Amniotic epithelial cell (primary cell): ENCODE measurements at regions not wholly inside any gene's neighbourhood (a gene's known extent, or its start where the extent isn't known, plus 50 kb on each side); places are given as distances from the start of the nearest gene placed in this dataset.
"Not testable (repeated sequence)": the region's sequence is repeated elsewhere in the genome, so short reads cannot be mapped to it uniquely, and the experiment has no call there.

ENCODE experiments used
- DNase-seq: peaks from one replicate; pipeline ENCODE4 v3.0.0-alpha.2; 2010; ENCODE audit warnings: low read depth

GRCh38 chr3:176190755-176191154, 1006.5 kb downstream of the TBL1XR1 start:
- DNase-seq, result no peak

DNA sequence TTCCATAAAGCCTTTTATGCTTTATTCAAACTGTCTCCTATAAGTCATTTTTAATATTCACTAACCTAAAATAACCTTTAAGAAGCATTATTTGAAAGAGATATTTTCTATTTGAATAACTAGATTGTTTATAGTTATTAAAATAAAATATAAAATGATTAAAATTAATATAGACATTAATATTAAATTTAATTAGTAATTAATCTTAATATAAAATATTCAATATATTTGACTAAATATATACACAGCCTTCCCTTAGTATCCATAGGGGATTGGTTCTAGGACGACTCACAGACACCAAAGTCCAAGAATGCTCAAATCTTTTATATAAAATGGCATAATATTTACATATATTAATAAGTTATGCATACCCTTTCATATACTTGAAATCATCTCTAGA, 1014.1 kb downstream of the TBL1XR1 start:
- no peak for DNase-seq

- no peak for DNase-seq
Measured at GRCh38 chr3:176174060-176174459, 1023.2 kb downstream of the TBL1XR1 start.

DNA sequence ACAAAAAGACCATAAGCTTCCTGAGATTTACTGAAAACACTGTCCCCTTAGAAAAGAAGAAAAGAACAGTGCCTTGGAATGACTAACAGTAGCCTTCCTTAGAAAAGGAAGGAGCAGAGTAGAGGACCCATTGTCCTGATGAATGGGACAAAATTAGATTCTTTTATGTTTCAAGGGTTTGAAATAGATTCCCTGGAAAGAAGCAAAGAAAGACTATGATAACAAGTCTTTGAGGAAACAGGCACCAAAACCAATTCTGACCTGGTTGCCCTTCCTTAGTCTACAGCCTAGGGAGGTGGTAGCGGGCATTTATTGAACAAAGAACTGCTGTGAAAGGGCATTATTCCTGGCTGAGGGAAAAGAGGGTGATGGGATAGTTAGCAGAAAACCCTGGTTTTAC, 1024.8 kb downstream of the TBL1XR1 start:
- no peak for DNase-seq

DNA sequence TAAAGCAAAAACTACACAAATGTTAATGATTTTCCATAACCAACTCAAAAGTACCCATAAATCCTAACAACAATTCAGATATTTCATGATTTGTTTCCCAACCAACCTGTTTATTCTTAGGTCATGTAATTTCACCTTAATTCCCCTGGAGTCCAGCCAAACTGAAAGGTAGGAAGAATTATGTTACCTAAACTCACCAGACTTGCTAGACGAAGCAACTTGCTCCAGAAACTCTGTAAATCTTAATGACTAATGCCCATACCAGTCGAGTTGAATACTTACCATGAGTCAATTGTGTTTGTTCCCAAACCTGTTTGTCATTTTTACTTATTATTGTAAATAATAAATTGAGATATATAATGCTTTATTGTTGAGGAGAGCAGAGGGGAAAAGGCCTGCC, 1030.0 kb downstream of the TBL1XR1 start:
- no peak for DNase-seq

DNA sequence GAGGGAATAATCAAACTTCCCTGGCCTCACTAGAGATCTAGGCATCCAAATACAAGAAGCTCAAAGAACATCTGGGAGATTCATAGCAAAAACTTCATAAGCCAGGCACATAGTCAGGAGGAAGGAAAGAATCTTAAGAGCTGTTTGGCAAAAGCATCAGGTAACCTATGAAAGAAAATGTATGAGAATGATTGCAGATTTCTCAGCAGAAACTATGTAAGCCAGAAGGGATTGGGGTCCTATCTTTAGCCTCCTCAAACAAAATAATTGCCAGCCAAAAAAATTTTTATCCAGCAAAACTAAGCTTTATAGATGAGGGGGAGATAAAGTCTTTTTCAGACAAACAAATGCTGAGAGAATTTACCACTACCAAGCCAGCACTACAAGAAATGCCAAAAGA, 1036.3 kb downstream of the TBL1XR1 start:
- no peak for DNase-seq

GRCh38 chr3:176159796-176160195, 1037.5 kb downstream of the TBL1XR1 start:
- no peak for DNase-seq

DNA sequence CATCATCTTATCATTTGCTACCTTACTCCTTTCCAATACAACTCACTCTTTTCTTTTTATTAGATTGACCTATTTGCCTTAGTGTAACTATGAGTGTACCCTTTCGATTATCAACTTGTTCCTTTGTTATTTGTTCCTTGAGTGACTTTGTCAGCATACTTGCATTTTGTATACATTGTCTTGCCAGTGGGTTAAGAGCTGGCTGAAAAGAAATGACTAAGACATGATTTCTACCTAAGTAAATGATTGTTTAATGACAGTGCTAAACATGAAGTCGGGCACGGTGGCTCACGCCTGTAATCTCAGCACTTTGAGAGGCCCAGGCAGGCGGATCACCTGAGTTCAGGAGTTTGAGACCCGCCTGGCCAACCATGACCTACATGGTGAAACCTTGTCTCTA, 1042.3 kb downstream of the TBL1XR1 start:
- no peak for DNase-seq

DNA sequence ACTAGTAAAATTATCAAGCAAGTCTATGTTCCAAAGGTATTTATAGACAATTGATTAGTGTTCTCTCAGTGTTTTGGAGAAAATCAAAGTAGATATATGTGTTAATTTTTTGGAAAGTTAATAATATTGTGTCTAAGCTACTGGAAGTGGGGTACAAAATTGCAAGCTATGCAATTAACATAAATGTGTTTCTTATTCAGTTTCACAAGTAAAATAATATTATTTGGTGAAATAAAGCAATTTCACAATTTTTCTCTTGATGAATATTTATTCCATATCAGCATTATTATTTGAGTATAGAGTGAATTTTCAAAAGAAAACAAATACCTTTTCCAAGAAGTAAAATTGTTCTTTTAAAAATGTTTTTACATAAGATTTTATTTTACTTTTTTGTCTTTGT, 1047.7 kb downstream of the TBL1XR1 start:
- no peak for DNase-seq

- no peak for DNase-seq
Measured at GRCh38 chr3:176147251-176147650, 1050.0 kb downstream of the TBL1XR1 start.

GRCh38 chr3:176141837-176142236, 1055.4 kb downstream of the TBL1XR1 start:
- DNase-seq, result no peak

GRCh38 chr3:176120507-176120906, 1076.8 kb downstream of the TBL1XR1 start:
- DNase-seq, result no peak

DNA sequence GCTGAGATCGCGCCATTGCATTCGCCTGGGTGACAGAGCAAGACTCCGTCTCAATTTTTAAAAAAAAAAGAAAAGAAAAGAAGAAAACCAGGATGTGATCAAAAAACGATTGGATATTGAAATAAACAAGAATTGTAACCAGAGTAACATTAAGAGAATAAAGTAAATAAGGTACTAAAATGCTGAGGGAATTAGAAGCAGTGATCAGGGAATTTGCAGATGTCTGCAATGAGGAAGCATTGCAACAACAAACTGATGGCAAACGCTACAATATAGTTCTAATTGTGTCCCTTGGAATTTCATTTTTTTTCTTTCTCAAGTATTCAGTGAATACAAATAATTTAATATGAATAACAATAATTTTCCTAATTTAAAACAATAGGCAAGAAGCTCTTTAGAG, 1077.5 kb downstream of the TBL1XR1 start:
- DNase-seq, result no peak

DNA sequence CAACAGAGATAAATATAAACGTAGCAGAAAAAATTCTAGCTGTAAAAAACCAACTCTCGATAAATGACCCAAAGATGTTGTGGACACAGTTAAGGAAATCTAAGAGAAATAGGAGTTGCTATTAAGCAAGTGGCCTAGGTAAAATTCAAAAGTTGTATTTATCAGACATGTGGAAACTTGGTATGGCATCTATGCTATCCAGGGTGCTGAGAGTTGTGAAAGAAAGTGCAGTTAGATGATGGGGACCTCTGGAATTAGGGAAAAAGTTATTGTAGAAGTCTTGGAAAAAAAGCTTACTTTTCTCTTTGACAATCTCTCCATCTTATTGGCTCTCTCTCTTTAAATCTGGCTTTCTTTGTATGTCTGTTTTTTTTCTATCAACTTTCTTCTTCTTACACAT, 1090.9 kb downstream of the TBL1XR1 start:
- peak; percentile 7 for DNase-seq

GRCh38 chr3:176097027-176097426, 1100.3 kb downstream of the TBL1XR1 start:
- DNase-seq, result no peak

DNA sequence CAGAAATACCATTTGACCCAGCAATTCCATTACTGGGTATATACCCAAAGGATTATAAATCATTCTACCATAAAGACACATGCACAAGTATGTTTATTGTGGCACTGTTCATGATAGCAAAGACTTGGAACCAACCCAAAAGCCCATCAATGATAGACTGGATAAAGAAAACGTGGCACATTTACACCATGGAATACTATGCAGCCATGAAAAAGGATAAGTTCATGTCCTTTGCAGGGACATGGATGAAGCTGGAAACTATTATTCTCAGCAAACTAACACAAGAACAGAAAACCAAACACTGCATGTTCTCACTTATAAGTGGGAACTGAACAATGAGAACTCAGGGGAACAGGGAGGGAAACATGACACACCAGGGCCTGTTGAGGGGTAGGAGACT, 1103.4 kb downstream of the TBL1XR1 start:
- DNase-seq, result not testable (repeated sequence)

GRCh38 chr3:176090727-176091126, 1106.6 kb downstream of the TBL1XR1 start:
- no peak for DNase-seq

GRCh38 chr3:176088962-176089383, 1108.3 kb downstream of the TBL1XR1 start:
- DNase-seq, result no peak

GRCh38 chr3:176087066-176087697, 1110.1 kb downstream of the TBL1XR1 start:
- no peak for DNase-seq

- DNase-seq, result no peak
Measured at GRCh38 chr3:176079785-176080184, 1117.5 kb downstream of the TBL1XR1 start.

DNA sequence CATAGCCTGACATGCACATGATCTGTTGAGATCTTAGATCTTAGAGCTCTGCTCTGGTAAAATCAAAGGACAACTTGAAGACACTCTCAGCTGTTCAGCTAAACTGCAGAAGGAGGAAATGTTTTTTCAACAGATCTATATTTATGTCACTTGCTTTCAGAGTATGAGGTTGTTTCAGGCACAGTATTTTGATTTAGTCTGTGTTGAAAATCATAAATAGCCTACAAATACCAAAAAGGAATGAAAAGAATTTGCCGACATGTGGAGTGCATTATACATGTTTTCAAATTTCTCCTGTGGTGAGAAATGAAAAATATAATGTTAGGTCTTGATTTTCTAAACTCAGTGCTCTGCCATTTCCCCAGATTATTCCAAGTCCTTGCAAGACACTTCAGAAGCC, 1118.4 kb downstream of the TBL1XR1 start:
- DNase-seq, result no peak

DNA sequence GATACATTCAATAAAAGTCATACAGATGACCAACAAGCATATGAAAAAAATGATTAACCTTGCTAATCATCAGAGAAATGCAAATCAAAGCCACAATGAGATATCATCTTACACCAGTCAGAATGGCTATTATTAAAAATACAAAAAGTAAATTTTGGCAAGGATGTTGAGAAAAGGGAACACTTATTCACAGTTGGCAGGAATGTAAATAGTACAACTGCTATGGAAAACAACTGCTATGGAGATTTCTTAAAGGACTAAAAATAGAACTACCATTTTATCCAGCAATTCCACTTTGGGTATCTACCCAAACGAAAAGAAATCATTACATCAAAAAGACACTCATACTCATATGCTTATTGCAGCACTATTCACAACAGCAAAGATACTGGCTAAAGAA, 1121.8 kb downstream of the TBL1XR1 start:
- no peak for DNase-seq

GRCh38 chr3:176075046-176075445, 1122.2 kb downstream of the TBL1XR1 start:
- DNase-seq, result no peak

DNA sequence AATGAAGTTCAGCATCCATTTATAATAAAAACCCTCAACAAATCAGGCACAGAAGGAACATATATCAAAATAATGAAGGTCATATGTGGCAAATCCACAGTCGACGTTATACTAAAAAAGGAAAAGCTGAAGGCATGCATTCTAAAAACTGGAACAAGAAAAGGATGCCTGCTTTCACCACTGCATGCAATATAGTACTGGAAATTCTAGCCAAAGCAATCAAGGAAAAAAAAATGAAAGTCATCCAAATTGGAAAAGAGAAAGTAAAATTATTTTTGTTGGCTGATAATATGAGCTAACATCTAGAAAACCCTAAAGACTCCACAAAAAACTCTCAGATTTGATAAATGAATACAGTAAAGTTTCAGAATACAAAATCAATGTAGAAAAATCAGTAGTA, 1123.2 kb downstream of the TBL1XR1 start:
- no peak for DNase-seq

DNA sequence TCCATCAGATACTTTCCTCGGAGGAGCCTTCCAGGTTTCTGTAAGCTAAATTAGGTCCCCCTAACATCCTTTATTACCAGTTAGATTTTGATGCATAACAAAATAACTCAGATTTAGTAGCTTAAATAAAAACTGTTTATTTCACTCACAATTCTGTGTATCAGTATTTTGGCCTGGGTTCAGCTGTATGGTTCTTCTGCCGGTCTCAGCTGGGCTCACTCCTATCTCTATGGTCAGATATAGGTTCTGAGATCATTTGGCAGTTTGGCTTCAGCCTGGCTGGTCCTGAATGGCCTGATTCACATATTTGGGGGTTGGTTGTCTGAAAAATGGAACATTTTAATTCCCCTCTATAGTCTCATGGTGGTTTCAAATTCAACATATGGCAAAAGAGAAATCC, 1125.3 kb downstream of the TBL1XR1 start:
- DNase-seq, result no peak
